Loucy (cell line): ENCODE measurements at regions not wholly inside any gene's neighbourhood (a gene's known extent, or its start where the extent isn't known, plus 50 kb on each side); places are given as distances from the start of the nearest gene placed in this dataset.

Experiments used
- H2AFZ ChIP-seq: fragments of 200-600 bp; sonication (generic); 2 replicates; pipeline ENCODE4 v1.6.0; 2016; ENCODE audit warnings: antibody characterized with exemption, mild to moderate bottlenecking, low read length, moderate library complexity
- H3F3A ChIP-seq: fragments of 200-600 bp; 2 replicates; pipeline ENCODE4 v1.6.0; 2016; ENCODE audit warnings: antibody characterized with exemption, low read depth, mild to moderate bottlenecking
- H3K27me3 ChIP-seq: fragments of 200-600 bp; sonication (generic); 2 replicates; pipeline ENCODE4 v1.6.1; 2014; ENCODE audit warnings: low read length, mild to moderate bottlenecking; ENCODE audit not compliant: insufficient read depth, poor library complexity, severe bottlenecking
- H3K36me3 ChIP-seq: fragments of 200-600 bp; sonication (generic); 2 replicates; pipeline ENCODE4 v1.6.1; 2016; ENCODE audit warnings: low read length; ENCODE audit not compliant: insufficient read depth
- H3K4me1 ChIP-seq: fragments of 200-600 bp; sonication (generic); 2 replicates; pipeline ENCODE4 v1.5.1; 2014; ENCODE audit warnings: low read length, mild to moderate bottlenecking; ENCODE audit not compliant: insufficient read depth, poor library complexity, severe bottlenecking
- H3K4me2 ChIP-seq: fragments of 200-600 bp; sonication (generic); 2 replicates; pipeline ENCODE4 v1.6.0; 2014; ENCODE audit warnings: antibody characterized with exemption, low read length, low read depth, mild to moderate bottlenecking; ENCODE audit not compliant: poor library complexity, severe bottlenecking
- H3K4me3 ChIP-seq: fragments of 200-600 bp; sonication (generic); 2 replicates; pipeline ENCODE4 v1.5.1; 2014; ENCODE audit warnings: low read length, mild to moderate bottlenecking, mixed read lengths; ENCODE audit not compliant: poor library complexity, severe bottlenecking
- H3K79me2 ChIP-seq: fragments of 200-600 bp; sonication (generic); 2 replicates; pipeline ENCODE4 v1.6.1; 2014; ENCODE audit warnings: low read length; ENCODE audit not compliant: insufficient read depth
- H3K9ac ChIP-seq: fragments of 200-600 bp; sonication (generic); 2 replicates; pipeline ENCODE4 v1.6.0; 2014; ENCODE audit warnings: mild to moderate bottlenecking, low read depth, low read length, moderate library complexity; ENCODE audit not compliant: poor library complexity, severe bottlenecking
- H3K9me2 ChIP-seq: fragments of 200-600 bp; sonication (generic); replicated peaks from 2 replicates; pipeline ENCODE4 v1.6.1; 2016; ENCODE audit warnings: low read depth, low read length, mixed read lengths
- H3K9me3 ChIP-seq: fragments of 200-600 bp; sonication (generic); 2 replicates; pipeline ENCODE4 v1.6.1; 2014; ENCODE audit warnings: mild to moderate bottlenecking, antibody characterized with exemption, low read length, low read depth; ENCODE audit not compliant: insufficient read depth
- H4K20me1 ChIP-seq: fragments of 200-600 bp; sonication (generic); 2 replicates; pipeline ENCODE4 v1.6.0; 2014; ENCODE audit warnings: antibody characterized with exemption, low read length, mild to moderate bottlenecking; ENCODE audit not compliant: insufficient read depth, poor library complexity, severe bottlenecking
- EZH2phosphoT487 ChIP-seq: fragments of 200-600 bp; IDR thresholded peaks from 2 replicates; pipeline ENCODE4 v1.6.1; 2018; ENCODE audit warnings: antibody characterized with exemption, mild to moderate bottlenecking, moderate library complexity, borderline replicate concordance
- TF ChIP-seq, protein P1 (sequence below): fragments of 200-600 bp; sonication (generic); conservative IDR thresholded peaks from 2 replicates; pipeline ENCODE4 v1.5.1; 2014; ENCODE audit warnings: mild to moderate bottlenecking, antibody characterized with exemption, low read length

- H4K20me1 ChIP-seq, result no peaks in the 10 kb centered on the region
Measured at GRCh38 chr6:91352878-91353277, 766.0 kb upstream of the MAP3K7 start.

GRCh38 chr6:91352321-91352720 is 765.4 kb upstream of the MAP3K7 start:
- Histone ChIP-seq H3K4me1 (no peaks in the 10 kb centered on the region), H3K27me3 (no peaks in the 10 kb centered on the region), H3K4me2 (no peak overlapping the region), H3F3A (no peaks in the 10 kb centered on the region), H3K79me2 (no peaks in the 10 kb centered on the region), H4K20me1 (no peaks in the 10 kb centered on the region), H3K9ac (no peak overlapping the region), H3K9me2 (no peaks in the 10 kb centered on the region), H2AFZ (no peak overlapping the region), H3K36me3 (no peaks in the 10 kb centered on the region), H3K4me3 (no peak overlapping the region), H3K9me3 (no peaks in the 10 kb centered on the region)
- TF ChIP-seq EZH2phosphoT487, result no peak

More at GRCh38 chr6:91352878-91353277, 766.0 kb upstream of the MAP3K7 start:
- Histone ChIP-seq H3K9me2 (no peaks in the 10 kb centered on the region), H3K27me3 (no peaks in the 10 kb centered on the region), H3K79me2 (no peaks in the 10 kb centered on the region), H3K36me3 (no peaks in the 10 kb centered on the region), H3K9ac (no peak overlapping the region), H3K4me2 (no peak overlapping the region), H3K4me3 (no peak overlapping the region), H3K4me1 (no peaks in the 10 kb centered on the region), H2AFZ (no peak overlapping the region), H3K9me3 (no peaks in the 10 kb centered on the region), H3F3A (no peaks in the 10 kb centered on the region)
- TF ChIP-seq, protein P1, sequence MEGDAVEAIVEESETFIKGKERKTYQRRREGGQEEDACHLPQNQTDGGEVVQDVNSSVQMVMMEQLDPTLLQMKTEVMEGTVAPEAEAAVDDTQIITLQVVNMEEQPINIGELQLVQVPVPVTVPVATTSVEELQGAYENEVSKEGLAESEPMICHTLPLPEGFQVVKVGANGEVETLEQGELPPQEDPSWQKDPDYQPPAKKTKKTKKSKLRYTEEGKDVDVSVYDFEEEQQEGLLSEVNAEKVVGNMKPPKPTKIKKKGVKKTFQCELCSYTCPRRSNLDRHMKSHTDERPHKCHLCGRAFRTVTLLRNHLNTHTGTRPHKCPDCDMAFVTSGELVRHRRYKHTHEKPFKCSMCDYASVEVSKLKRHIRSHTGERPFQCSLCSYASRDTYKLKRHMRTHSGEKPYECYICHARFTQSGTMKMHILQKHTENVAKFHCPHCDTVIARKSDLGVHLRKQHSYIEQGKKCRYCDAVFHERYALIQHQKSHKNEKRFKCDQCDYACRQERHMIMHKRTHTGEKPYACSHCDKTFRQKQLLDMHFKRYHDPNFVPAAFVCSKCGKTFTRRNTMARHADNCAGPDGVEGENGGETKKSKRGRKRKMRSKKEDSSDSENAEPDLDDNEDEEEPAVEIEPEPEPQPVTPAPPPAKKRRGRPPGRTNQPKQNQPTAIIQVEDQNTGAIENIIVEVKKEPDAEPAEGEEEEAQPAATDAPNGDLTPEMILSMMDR, result no peak
- TF ChIP-seq EZH2phosphoT487, result no peak

GRCh38 chr6:91350146-91350908 is 763.5 kb upstream of the MAP3K7 start:
- no peak overlapping the region for H3K9ac ChIP-seq
- no peak overlapping the region for H2AFZ ChIP-seq
- no peaks in the 10 kb centered on the region for H3K27me3 ChIP-seq
- H4K20me1 ChIP-seq, result no peaks in the 10 kb centered on the region
- H3K4me1 ChIP-seq, result no peaks in the 10 kb centered on the region
- no peaks in the 10 kb centered on the region for H3K36me3 ChIP-seq
- TF ChIP-seq, protein P1, result no peak
- no peak for TF ChIP-seq EZH2phosphoT487
- H3K9me3 ChIP-seq, result no peaks in the 10 kb centered on the region
- no peaks in the 10 kb centered on the region for H3K9me2 ChIP-seq
- H3K4me2 ChIP-seq, result no peak overlapping the region
- no peak overlapping the region for H3K4me3 ChIP-seq
- no peaks in the 10 kb centered on the region for H3K79me2 ChIP-seq
- no peaks in the 10 kb centered on the region for H3F3A ChIP-seq

- Histone ChIP-seq H2AFZ (no peak overlapping the region), H3F3A (no peaks in the 10 kb centered on the region), H3K4me2 (no peak overlapping the region), H3K4me3 (no peak overlapping the region), H4K20me1 (no peaks in the 10 kb centered on the region), H3K36me3 (no peaks in the 10 kb centered on the region), H3K27me3 (no peaks in the 10 kb centered on the region), H3K4me1 (no peaks in the 10 kb centered on the region), H3K9me2 (no peaks in the 10 kb centered on the region), H3K9ac (no peak overlapping the region), H3K9me3 (no peaks in the 10 kb centered on the region), H3K79me2 (no peaks in the 10 kb centered on the region)
- TF ChIP-seq, protein P1, result no peak
- TF ChIP-seq EZH2phosphoT487, result no peak
Measured at GRCh38 chr6:91341473-91341872, 754.6 kb upstream of the MAP3K7 start.
